ENCODE measurements at regions not wholly inside any gene's neighbourhood (a gene's known extent, or its start where the extent isn't known, plus 50 kb on each side); places are given as distances from the start of the nearest gene placed in this dataset.

DNA sequence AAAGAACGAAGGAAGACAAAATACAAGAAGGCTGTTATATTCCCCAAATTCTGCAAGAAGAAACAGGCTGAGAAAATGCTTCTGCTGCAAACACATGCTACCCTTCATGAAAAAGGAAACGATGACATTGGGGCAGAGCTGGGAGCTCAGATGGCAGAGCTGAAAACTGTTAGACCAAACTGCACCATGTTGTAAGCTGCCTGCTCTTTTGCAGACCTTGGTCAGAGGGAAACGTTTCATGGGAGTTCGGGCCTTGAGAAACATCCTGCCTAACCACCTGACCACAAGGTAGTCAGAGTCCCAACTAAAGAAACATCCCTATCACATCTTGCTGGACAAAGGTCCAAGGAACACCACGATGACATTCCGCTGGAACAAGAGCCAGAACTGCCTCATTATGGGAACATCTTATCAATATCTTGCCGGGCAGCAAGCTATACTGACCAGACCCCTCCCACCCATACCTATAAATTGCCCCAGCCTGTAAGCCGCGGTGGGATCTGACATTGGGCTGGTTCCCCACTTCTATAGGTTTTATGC, 110.7 kb upstream of the CTSC start:
- no peak for DNase-seq (ENCODE audit: low read depth in 2 of 2)

- no peak for DNase-seq (ENCODE audit: low read depth in 2 of 2)
Measured at GRCh38 chr11:88447281-88447680, 109.7 kb upstream of the CTSC start.

- no peak for DNase-seq (ENCODE audit: low read depth in 2 of 2)
Measured at GRCh38 chr11:88439356-88439755, 101.8 kb upstream of the CTSC start.

DNA sequence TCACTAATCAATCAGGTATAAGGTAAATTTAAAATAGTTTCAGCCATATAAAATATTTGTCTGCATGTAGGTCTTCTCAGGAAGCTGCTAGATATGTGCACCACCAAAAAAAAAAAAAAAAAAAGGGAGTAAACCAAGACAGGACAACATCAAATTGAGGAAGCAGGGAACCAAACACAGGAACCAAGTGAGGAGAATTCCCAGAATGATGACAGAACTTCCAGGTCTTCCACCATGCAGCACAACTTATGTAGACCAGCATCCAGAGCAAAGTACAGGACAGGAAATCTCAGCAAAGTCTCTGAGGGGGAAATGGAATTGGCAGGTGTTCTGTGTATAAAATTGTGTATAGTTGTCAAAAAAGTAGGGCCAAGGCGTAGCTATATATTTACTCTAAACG, 101.2 kb upstream of the CTSC start:
- no peak for DNase-seq (ENCODE audit: low read depth in 2 of 2)

DNA sequence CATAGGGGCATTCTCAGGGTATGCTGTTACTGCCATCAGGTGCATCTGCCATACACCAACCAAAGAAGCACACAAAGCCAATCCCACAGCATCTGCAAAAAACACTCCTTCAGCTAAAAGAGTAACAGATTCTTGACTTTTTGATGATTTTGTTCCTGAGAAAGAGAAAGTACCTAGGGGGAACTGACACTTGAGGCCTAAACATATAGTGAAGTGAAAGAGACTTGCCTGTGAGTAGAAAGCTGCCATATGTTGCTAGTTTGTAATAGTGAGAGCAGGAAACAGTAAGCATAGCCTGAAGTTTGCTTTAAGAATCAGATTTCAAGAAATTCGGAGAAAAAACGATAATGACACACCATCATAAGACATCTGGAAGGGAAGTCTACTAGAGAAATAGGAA, 97.9 kb upstream of the CTSC start:
- DNase-seq (ENCODE audit: low read depth in 2 of 2): no peak

GRCh38 chr11:88434333-88434976, 96.9 kb upstream of the CTSC start:
- no peak for DNase-seq (ENCODE audit: low read depth in 2 of 2)

DNA sequence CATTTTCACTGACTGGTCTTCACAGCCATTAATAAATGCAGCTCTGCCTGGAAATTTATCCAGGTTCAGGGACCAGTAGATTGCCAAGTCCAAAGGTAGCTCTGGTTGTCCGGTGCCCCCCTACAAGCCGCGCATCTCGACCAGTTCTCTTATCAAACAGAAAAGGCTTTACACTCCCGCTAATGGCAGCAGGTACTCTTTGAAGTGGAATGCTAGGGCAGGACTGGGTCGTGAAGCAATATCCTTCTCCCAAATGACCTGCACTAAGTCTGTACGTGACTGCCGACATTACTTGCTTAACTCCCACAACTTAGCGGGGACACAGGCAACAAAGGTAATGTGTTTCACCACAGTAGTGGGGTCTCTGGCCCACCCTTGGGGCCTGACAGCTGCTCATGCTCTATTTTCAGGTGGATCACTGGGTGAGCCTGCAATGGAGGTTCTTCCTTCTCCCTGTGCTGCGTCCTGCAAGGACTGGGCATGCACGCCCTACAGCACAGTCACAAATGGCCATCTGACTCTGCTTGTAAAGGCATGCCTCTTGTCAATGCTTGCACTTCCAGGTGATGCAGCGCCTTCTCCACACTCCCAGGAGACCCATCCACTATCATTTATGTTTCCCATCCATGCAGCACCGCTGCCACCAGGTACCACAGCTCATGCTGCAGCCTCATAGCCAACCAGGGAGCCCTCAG, 96.1 kb upstream of the CTSC start:
- no peak for DNase-seq (ENCODE audit: low read depth in 2 of 2)

GRCh38 chr11:88431675-88432341, 94.3 kb upstream of the CTSC start:
- DNase-seq (ENCODE audit: low read depth in 2 of 2): no peak

DNA sequence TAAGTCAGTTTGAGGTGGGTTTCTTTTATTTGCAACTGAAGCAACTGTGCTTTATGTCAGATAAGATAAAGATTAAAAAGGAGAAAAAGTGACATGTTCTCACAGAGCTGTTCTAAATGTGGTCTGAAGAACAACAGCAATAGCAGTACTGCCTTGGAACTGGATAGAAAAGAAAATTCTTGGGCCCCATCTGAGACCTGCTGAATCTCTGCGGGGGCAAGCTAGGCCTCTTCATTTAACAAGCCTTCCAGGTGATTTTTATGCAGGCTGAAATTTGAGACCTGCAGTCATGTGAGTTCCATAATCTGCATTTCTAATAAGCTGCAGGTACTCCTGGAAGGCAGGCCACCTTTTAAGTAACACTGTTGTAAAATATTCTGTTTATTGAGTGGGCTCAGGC, 91.4 kb upstream of the CTSC start:
- DNase-seq (ENCODE audit: low read depth in 2 of 2): no peak

DNA sequence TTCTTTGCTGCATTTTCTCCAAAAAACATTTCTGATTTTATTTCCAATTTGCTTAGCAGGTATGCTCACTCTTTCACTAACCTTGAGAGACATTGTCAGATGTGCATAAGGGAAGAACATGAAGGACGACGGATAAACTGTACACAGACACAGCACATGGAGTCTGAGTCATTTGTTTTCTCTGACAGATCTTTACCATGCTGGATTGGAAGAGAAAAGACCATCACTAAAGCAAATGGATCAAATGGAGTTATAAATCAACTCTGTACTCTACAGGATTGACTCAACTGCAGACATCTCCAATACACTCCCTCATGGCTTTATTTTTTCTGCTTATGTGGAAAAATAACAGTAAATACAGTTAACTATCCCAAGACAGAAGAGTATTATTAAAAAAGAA, 90.2 kb upstream of the CTSC start:
- no peak for DNase-seq (ENCODE audit: low read depth in 2 of 2)

- no peak for DNase-seq (ENCODE audit: low read depth in 2 of 2)
Measured at GRCh38 chr11:88424881-88425280, 87.3 kb upstream of the CTSC start.

DNA sequence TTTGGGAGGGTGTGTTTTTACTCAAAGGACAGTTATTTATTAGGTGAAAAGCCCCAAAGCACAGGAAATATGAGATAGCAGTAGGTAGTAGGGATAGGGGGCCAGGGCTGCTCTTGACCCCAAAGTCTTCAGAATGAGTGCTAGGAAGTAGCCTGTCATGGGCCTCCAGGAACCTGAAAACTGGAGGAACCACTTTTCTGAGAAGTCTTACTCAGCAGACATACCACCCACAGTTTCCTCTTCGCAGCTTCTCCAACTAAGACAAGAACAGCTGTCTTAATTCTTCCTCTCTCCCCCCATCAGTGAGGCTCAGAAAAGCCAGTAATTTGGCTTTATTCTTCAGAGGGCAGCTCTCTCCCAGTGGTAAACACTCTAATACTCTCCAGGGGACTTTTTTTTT, 84.0 kb upstream of the CTSC start:
- no peak for DNase-seq (ENCODE audit: low read depth in 2 of 2)

- peak; percentile 44 to 55 for DNase-seq (ENCODE audit: low read depth in 2 of 2)
Measured at GRCh38 chr11:88420165-88420791, 82.7 kb upstream of the CTSC start.

GRCh38 chr11:88418508-88418907, 81.0 kb upstream of the CTSC start:
- DNase-seq (ENCODE audit: low read depth in 2 of 2): no peak

GRCh38 chr11:88415495-88415894, 78.0 kb upstream of the CTSC start:
- no peak for DNase-seq (ENCODE audit: low read depth in 2 of 2)

DNA sequence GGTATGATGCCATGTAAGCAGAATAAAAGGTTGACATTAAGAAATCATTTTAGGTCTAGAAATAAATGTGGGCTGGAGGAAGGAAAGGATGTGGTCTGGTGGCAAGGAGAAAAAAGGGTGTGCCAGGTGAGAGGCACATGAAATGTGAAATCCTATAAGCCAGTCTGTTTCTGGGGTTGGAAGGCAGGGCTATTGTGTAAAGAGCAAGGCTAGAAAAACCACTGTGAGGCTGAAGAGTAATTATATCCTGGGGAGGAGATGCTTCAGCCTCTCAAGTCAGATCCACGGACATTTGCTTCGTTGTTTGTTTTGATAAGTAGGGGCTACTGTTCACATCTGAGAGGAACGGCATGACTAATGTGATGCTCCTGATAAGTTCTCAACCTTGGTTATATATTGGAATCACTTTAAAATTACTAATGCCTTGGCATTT, 77.5 kb upstream of the CTSC start:
- DNase-seq (ENCODE audit: low read depth in 2 of 2): no peak

- peak in 1 of 2 experiments; percentile 34 for DNase-seq (ENCODE audit: low read depth in 2 of 2)
Measured at GRCh38 chr11:88414385-88414861, 76.9 kb upstream of the CTSC start.

DNA sequence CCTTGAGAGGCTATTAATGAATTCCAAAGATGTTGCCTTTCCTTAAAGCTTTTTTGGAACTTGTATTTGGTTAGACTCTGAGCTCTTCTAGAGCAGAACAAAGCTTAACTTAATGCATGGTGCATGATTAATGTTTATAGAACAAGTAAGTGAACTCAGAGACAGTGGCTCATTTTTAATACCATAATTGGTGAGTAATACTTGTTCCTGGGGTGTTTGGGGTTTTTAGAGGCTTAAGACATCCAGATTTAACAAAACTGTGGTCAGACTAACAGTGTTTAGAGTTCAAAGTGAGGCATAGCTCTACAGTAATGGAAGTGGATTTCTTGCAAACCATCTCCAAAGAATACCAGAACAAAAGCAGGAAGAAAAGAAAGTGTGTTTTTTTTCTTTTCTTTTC, 73.7 kb upstream of the CTSC start:
- DNase-seq (ENCODE audit: low read depth in 2 of 2): peak; percentile 64 to 69

- no peak for DNase-seq (ENCODE audit: low read depth in 2 of 2)
Measured at GRCh38 chr11:88410656-88411055, 73.1 kb upstream of the CTSC start.

DNA sequence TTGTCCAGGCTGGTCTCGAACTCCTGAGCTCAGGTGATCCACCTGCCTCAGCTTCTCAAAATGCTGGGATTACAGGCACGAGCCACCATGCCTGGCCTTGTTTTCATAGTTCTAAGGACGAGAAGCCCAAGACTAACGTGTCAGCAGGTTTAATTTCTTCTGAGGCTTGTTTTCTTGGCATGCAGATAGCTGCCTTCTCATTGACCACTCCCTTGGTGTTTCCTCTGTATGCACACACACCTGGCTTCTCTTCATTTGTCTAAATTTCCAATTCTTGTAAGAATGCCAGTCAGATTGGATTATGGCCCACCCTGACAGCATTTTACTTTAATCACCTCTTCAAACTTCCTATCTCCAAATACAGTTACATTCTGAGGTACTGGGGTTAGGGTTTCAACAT, 72.5 kb upstream of the CTSC start:
- no peak for DNase-seq (ENCODE audit: low read depth in 2 of 2)

- no peak for DNase-seq (ENCODE audit: low read depth in 2 of 2)
Measured at GRCh38 chr11:88406876-88407275, 69.3 kb upstream of the CTSC start.

DNA sequence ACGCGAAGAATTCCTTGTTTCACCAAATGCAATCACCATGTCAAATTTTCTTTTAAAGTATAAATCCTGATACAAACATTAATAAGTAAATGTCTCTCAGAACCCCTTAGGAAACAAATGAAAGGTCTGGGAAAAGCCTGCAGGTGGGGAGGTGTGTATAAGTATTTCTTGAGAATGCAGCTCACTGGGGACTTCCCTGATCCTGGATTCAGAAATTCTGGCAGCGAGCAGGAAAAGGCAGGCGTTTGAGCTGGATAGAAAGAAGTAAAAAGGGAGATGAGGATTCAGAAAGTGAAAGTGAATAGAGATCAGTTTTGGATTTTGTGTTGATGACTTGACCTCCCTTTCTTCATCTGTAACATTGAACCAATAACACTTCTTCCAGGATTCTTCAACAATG, 68.3 kb upstream of the CTSC start:
- no peak for DNase-seq (ENCODE audit: low read depth in 2 of 2)

All from fibroblast of skin of left quadriceps (primary cell).